DMS53 (cell line): ENCODE measurements at regions not wholly inside any gene's neighbourhood (a gene's known extent, or its start where the extent isn't known, plus 50 kb on each side); places are given as distances from the start of the nearest gene placed in this dataset.

Source experiments
- DNase-seq: peaks from one replicate; lab custom pipeline; 2025; lab: John Stamatoyannopoulos, UW

GRCh38 chr2:145146691-145147090, 626.8 kb upstream of the ZEB2 start:
- DNase-seq: no peak

- DNase-seq: no peak
Observed at GRCh38 chr2:145144131-145144728, 624.3 kb upstream of the ZEB2 start.

DNA sequence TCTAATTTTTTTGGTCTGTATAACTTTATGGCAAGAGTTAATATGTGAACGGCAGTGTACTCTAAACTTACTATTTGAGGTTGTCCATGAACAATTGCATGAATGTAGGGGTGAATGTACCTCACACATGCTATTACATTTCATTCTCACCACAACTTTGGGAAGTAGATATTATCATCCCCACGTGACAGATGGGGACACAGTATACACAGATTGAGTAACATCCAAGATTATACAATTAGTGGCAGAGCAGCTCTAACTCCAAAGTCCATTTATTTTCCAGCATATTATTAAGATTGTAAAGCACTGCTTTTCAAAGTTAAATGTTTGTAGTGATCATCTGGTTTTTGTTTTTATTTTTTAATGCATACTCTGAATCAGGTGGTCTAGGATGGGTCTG, 622.1 kb upstream of the ZEB2 start:
- no peak for DNase-seq

DNA sequence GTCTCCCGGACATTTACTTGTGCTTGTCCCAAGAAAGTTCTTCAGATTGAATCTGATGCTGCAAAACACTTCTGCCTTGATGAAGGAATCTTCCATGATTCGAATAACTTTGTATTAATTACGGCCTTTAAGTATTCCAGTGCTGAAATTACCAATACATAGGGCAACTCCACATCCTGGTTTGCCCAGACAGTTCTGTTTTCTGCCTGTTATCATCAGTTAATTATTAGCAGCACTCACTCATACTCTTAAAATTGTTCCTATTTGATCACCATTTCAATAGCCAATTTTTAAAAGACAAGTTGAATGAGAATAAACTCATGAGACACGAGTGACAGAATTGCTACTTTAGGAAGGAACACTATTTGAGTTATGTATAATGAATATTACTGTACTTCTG, 620.7 kb upstream of the ZEB2 start:
- DNase-seq: no peak

DNA sequence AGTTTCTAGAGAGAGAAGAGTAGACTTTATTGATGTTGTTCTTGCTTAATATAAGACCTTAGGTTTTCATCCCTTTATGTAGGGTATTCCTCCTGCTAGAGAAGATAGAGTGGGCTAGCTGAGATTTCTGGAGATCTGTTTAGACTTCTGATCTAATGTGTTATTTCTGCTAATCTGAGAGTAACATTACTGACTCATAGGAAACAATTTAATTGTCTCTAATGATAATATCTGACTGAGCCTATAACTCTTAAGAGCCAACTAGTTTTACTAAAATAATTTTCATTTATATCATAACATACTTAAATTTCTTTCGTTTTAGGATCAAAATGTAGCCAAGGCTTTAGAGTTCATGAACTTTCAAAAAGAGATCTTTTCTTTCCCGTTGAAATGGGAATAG, 618.7 kb upstream of the ZEB2 start:
- no peak for DNase-seq

DNA sequence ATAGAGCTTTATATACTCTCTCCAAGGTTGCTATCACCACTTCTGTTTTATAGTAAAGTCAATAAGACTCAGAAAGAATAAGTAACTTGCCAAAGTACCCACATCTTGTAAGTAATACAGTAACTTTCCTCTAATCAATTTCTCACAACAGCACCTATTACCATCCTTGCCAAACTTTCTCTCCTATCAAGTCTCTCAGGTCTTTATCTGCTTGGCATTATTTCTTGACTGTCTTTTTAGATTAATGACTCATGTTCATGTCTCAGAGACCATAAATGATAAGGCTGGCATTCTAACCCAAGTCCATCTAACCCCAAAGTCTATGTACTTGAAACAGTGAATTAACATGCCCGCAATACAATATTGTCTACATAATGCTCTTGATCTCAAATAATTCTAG, 618.0 kb upstream of the ZEB2 start:
- DNase-seq: no peak

DNA sequence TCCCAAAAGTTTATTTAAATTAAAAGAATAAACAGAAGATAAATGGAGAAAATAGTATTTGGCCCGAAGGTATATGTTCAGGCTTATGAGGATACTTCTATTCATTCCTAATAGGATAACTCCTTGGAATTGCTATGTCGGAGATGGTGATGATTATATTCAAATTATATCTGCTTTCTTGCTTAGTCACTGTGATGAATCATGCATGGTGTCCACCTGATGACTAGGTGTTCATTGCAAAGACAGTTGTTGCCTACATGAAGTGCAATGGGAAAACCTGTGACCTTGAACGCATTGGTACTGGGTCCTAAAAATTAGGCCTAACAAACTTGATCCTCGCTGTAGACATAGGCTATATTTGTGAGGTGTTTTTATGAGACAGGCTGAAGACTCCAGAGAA, 617.3 kb upstream of the ZEB2 start:
- DNase-seq: peak; percentile 1

DNA sequence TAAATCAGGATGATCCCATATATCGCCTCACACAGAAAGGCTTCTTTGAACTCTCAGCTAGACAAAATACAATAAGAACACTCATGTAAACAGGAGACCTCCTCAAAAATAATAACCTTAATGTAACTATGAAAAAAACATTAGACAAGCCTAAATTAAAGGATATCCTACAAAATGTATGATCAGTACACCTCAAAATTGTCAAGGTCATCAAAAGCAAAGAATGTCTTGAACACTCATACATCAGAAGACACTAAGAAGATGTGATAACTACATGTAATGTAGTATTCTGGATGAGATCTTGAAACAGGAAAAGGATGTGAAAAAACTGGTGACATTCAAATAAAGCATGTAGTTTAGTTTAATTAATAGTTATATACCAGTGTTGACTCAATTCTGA, 616.8 kb upstream of the ZEB2 start:
- no peak for DNase-seq

GRCh38 chr2:145126146-145126545, 606.2 kb upstream of the ZEB2 start:
- DNase-seq: no peak

GRCh38 chr2:145124085-145124484, 604.2 kb upstream of the ZEB2 start:
- DNase-seq: no peak

DNA sequence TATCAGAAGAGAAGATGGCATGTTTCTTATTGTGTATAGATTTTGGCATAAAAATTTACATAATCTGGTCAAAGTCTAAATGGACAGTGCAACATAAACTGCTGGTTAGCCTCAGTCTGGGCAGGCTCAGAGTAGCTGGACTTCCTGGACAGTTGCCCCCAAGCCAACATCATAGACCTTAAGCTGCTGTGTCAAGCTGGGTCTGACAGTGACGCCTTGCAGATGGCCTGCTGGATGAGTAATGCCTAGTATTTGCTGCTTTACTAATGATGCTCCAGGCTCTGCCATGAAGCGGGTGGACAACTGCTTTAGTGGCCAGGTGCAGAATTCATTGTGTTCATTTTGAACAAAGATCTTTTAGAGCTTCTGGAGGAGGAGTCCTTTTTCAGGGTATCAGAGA, 603.7 kb upstream of the ZEB2 start:
- peak; percentile 5 for DNase-seq

DNA sequence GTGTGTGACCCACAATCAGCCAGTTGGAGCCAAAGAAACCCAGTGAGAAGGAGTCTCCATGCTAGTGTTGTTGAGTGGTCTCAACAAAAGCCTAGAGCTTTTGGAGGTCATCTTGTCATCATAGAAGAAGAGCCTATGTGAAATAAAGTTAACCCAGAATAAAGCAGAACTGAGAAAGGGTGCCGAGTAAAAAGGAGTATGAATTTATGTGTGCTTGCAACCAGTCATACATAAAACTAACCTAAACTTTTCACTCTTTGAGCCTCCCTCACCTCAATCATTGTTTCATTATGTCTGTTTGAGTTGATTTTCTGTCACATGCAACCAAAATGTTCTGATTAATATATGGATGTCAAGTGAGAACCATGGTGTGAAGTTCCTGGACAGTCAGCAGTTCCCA, 599.3 kb upstream of the ZEB2 start:
- DNase-seq: no peak

- no peak for DNase-seq
Observed at GRCh38 chr2:145116834-145117725, 597.2 kb upstream of the ZEB2 start.

- no peak for DNase-seq
Observed at GRCh38 chr2:145116056-145116455, 596.1 kb upstream of the ZEB2 start.

GRCh38 chr2:145114726-145115125, 594.8 kb upstream of the ZEB2 start:
- no peak for DNase-seq

DNA sequence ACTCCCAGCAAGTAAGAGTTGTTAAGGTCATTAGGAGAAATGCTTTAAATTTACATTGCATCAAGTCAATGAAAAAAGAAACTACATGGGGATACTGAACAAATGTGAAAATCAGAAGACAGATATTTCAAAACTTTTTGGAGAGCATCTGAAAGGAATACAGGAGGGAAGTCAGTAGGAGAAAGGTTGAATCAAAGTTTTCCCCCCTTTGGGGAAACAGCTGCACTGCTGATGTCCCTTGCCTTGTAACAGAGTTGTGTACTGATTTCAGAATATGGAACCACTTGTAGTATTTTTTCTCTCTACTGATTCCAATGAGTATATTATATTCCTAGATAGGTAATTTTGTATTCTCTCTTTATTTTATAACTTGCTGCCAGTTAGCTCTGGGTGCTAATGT, 592.5 kb upstream of the ZEB2 start:
- no peak for DNase-seq

- DNase-seq: no peak
Observed at GRCh38 chr2:145110668-145111356, 590.9 kb upstream of the ZEB2 start.

DNA sequence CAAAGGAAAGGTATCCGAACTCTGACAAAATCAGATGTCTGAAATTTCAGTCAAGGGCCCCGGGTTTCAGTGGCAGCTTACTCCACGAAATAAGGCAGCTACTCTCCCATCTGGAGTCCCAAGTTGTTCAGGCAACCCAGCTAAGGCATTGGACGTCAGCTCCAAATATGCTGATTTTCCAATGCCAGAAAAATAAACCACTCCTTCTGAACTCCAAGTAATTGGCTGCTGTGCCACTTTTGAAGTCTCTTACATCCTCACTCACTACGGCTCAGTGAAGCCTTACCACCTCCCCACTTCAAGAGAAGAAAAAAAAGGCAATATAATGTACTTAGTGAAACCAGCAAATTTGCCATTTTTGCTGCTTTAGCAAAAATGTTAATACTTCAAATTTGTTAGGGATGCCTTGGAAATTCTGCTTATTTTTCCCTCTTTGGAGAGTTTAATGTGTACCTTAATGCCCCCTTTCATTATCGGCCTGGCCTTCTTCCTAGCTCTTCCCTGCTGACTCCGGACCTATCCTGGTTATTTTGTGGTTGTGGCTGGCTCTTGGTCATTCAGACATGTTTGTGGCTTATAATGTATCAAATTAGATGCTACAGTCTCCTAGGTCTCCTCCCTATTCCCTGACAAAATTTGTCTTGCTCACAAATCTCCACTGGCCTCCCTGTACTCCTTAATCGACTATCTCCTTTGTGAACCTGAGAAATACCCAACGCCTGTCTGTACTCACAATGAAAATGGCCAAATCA, 589.2 kb upstream of the ZEB2 start:
- DNase-seq: no peak

GRCh38 chr2:145108361-145108778, 588.5 kb upstream of the ZEB2 start:
- peak; percentile 6 for DNase-seq

- DNase-seq: no peak
Observed at GRCh38 chr2:145106293-145106692, 586.4 kb upstream of the ZEB2 start.

- DNase-seq: no peak
Observed at GRCh38 chr2:145102706-145103105, 582.8 kb upstream of the ZEB2 start.

DNA sequence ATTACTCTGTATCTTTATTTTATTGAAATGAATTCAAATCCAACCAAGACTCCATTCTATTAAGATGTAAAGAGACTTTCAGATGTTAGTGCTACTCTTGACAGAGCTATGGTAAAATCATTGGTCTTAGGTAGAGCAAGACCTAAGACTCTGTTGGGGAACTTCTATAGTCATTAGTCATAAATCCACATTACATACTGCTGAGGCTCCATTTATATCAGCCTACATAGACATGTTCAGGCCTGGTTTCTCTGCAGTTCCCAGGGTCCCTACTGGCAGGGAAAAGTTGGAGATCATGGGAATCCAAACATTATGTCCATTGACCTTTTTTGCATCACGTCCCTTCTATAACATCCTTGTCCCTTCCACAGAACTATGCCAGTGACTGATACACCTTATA, 580.4 kb upstream of the ZEB2 start:
- DNase-seq: no peak
